ENCODE measurements at regions not wholly inside any gene's neighbourhood (a gene's known extent, or its start where the extent isn't known, plus 50 kb on each side); places are given as distances from the start of the nearest gene placed in this dataset.

DNA sequence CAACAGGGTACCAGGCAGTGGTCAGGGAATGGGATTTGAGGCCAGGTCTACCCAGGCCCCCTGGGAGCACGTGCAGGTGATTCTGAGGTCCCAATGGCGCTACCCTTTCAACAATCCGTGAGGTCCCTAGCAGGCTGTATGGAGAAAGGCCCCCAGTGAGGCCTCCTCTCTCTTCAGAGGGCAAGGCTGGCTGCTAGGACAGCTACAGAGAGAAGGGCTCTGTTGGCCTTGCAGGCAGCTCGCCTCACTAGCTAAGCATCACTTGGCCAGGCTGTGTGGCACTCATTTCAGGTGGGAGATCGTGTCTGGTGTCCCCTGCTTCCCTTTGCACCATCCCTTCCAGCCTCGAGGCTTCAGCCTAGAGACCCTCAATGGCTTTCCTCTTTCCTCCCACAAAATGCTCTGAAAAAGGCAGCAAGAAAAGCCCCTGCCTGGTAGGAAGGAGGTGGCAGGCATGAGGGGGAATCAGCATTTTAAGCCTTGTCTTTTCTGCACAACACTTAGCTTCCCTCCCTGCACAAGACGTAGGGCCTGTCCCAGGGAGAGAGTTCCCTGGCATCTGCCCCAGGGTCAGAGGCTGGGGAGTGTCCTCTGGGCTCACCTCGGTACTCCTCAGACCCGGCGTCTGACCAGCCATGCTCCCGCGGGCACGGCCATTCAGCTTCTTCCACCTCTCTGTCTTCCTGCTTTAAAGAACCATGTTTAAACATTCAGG, 111.8 kb downstream of the ASB7 start (continued):
- no peak for TF ChIP-seq SP4 (IDR thresholded peaks at IDR 0.05; ENCODE audit: low read length)

Data from H1 (cell line).